ENCODE measurements at regions not wholly inside any gene's neighbourhood (a gene's known extent, or its start where the extent isn't known, plus 50 kb on each side); places are given as distances from the start of the nearest gene placed in this dataset.

- Histone ChIP-seq H3K9me3 (ENCODE audit: control insufficient read depth, insufficient read depth, low read length) (no peaks in the 10 kb centered on the region), H3K36me3 (ENCODE audit: control insufficient read depth, insufficient read depth, low read length) (no peaks in the 10 kb centered on the region), H3K27me3 (ENCODE audit: control insufficient read depth, insufficient read depth, low read length) (no peaks in the 10 kb centered on the region), H3K4me3 (ENCODE audit: low read depth, low read length) (no peak overlapping the region), H3K27ac (ENCODE audit: low read depth, low read length) (no peak overlapping the region), H3K4me1 (ENCODE audit: control insufficient read depth, insufficient read depth, low read length) (peaks cover 19% of the 10 kb centered on the region)
- DNase-seq (ENCODE audit: low read depth in 4 of 6, low spot score in 6 of 6), result no peak
- 56% methylated on average over 11 of the region's 15 CpGs for WGBS (ENCODE audit: insufficient coverage)
Measured at GRCh38 chr3:127394984-127395662, 107.3 kb upstream of the PRR20G start.

DNA sequence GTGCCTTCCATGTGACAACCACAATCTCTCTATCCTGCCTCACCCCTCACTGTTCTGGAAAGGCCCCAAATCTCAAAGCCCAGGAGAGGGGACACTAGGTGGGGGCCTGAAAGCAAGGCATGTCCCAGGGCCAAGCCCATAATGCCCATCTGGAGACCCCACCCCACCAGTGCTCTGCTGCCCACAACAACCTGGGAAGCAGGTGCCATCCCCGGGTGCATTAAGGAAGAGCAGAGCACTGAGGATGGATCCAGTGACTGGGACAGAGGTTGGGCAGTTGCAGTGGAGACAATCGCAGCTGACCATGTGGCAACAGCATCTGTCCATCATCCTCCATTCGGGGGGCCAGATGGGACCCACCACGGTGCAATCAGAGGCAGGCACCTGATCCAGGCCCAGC, 106.2 kb upstream of the PRR20G start:
- Histone ChIP-seq H3K9me3 (ENCODE audit: control insufficient read depth, insufficient read depth, low read length) (no peaks in the 10 kb centered on the region), H3K36me3 (ENCODE audit: control insufficient read depth, insufficient read depth, low read length) (no peaks in the 10 kb centered on the region), H3K27ac (ENCODE audit: low read depth, low read length) (no peak overlapping the region), H3K27me3 (ENCODE audit: control insufficient read depth, insufficient read depth, low read length) (no peaks in the 10 kb centered on the region), H3K4me1 (ENCODE audit: control insufficient read depth, insufficient read depth, low read length) (peaks cover 19% of the 10 kb centered on the region), H3K4me3 (ENCODE audit: low read depth, low read length) (no peak overlapping the region)
- 91% methylated on average over 2 of the region's 4 CpGs for WGBS (ENCODE audit: insufficient coverage)
- no peak for DNase-seq (ENCODE audit: low read depth in 4 of 6, low spot score in 6 of 6)

GRCh38 chr3:127393131-127393820, 105.4 kb upstream of the PRR20G start:
- no peak overlapping the region for H3K27ac ChIP-seq (ENCODE audit: low read depth, low read length)
- WGBS (ENCODE audit: insufficient coverage), result 88% methylated on average over 4 of the region's 5 CpGs
- no peaks in the 10 kb centered on the region for H3K9me3 ChIP-seq (ENCODE audit: control insufficient read depth, insufficient read depth, low read length)
- DNase-seq (ENCODE audit: low read depth in 4 of 6, low spot score in 6 of 6), result no peak
- peaks cover 24% of the 10 kb centered on the region for H3K4me1 ChIP-seq (ENCODE audit: control insufficient read depth, insufficient read depth, low read length)
- H3K36me3 ChIP-seq (ENCODE audit: control insufficient read depth, insufficient read depth, low read length), result no peaks in the 10 kb centered on the region
- no peak overlapping the region for H3K4me3 ChIP-seq (ENCODE audit: low read depth, low read length)
- no peaks in the 10 kb centered on the region for H3K27me3 ChIP-seq (ENCODE audit: control insufficient read depth, insufficient read depth, low read length)

GRCh38 chr3:127392156-127392490, 104.3 kb upstream of the PRR20G start:
- H3K36me3 ChIP-seq (ENCODE audit: control insufficient read depth, insufficient read depth, low read length), result no peaks in the 10 kb centered on the region
- H3K27ac ChIP-seq (ENCODE audit: low read depth, low read length), result no peak overlapping the region
- no peaks in the 10 kb centered on the region for H3K9me3 ChIP-seq (ENCODE audit: control insufficient read depth, insufficient read depth, low read length)
- 48% methylated on average over 5 of the region's 8 CpGs for WGBS (ENCODE audit: insufficient coverage)
- no peak overlapping the region for H3K4me3 ChIP-seq (ENCODE audit: low read depth, low read length)
- H3K27me3 ChIP-seq (ENCODE audit: control insufficient read depth, insufficient read depth, low read length), result no peaks in the 10 kb centered on the region
- DNase-seq (ENCODE audit: low read depth in 4 of 6, low spot score in 6 of 6), result peak in 1 of 6 donors; percentile 80
- H3K4me1 ChIP-seq (ENCODE audit: control insufficient read depth, insufficient read depth, low read length), result peaks cover 26% of the 10 kb centered on the region

- WGBS (ENCODE audit: insufficient coverage), result 83% methylated on average over 14 of the region's 14 CpGs
- H3K27me3 ChIP-seq (ENCODE audit: control insufficient read depth, insufficient read depth, low read length), result no peaks in the 10 kb centered on the region
- no peaks in the 10 kb centered on the region for H3K36me3 ChIP-seq (ENCODE audit: control insufficient read depth, insufficient read depth, low read length)
- peaks cover 26% of the 10 kb centered on the region for H3K4me1 ChIP-seq (ENCODE audit: control insufficient read depth, insufficient read depth, low read length)
- no peak for DNase-seq (ENCODE audit: low read depth in 4 of 6, low spot score in 6 of 6)
- no peaks in the 10 kb centered on the region for H3K9me3 ChIP-seq (ENCODE audit: control insufficient read depth, insufficient read depth, low read length)
- no peak overlapping the region for H3K27ac ChIP-seq (ENCODE audit: low read depth, low read length)
- H3K4me3 ChIP-seq (ENCODE audit: low read depth, low read length), result no peak overlapping the region
Measured at GRCh38 chr3:127391436-127392155, 103.8 kb upstream of the PRR20G start.

- no peaks in the 10 kb centered on the region for H3K27me3 ChIP-seq (ENCODE audit: control insufficient read depth, insufficient read depth, low read length)
- 86% methylated on average over 15 of the region's 15 CpGs for WGBS (ENCODE audit: insufficient coverage)
- no peaks in the 10 kb centered on the region for H3K9me3 ChIP-seq (ENCODE audit: control insufficient read depth, insufficient read depth, low read length)
- H3K27ac ChIP-seq (ENCODE audit: low read depth, low read length), result no peak overlapping the region
- H3K36me3 ChIP-seq (ENCODE audit: control insufficient read depth, insufficient read depth, low read length), result no peaks in the 10 kb centered on the region
- DNase-seq (ENCODE audit: low read depth in 4 of 6, low spot score in 6 of 6), result no peak
- no peak overlapping the region for H3K4me3 ChIP-seq (ENCODE audit: low read depth, low read length)
- peaks cover 21% of the 10 kb centered on the region for H3K4me1 ChIP-seq (ENCODE audit: control insufficient read depth, insufficient read depth, low read length)
Measured at GRCh38 chr3:127390365-127391025, 102.6 kb upstream of the PRR20G start.

DNA sequence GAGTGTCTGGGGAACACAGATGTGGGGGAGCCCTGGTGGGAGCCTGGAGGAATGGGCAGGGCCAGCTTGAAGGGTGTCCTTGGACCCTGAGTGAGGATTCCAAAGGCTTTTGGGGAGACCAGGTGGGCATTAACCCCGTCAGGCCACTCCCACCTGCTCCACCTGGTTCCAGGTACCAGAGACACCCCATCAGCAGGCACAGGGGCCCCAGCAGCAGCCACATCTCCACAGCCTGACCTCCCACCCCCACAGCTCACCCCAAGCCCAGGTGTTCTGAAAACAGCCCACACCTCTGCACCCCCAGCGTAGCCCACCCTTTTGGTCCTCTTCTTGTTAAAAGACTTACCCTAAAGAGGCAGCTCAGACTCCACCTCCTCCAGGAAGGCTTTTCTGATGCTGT, 102.1 kb upstream of the PRR20G start:
- Histone ChIP-seq H3K27ac (ENCODE audit: low read depth, low read length) (no peak overlapping the region), H3K4me3 (ENCODE audit: low read depth, low read length) (no peak overlapping the region), H3K4me1 (ENCODE audit: control insufficient read depth, insufficient read depth, low read length) (peaks cover 21% of the 10 kb centered on the region), H3K27me3 (ENCODE audit: control insufficient read depth, insufficient read depth, low read length) (no peaks in the 10 kb centered on the region), H3K9me3 (ENCODE audit: control insufficient read depth, insufficient read depth, low read length) (no peaks in the 10 kb centered on the region), H3K36me3 (ENCODE audit: control insufficient read depth, insufficient read depth, low read length) (no peaks in the 10 kb centered on the region)
- no peak for DNase-seq (ENCODE audit: low read depth in 4 of 6, low spot score in 6 of 6)
- WGBS (ENCODE audit: insufficient coverage), result 95% methylated on average over 2 of the region's 2 CpGs

GRCh38 chr3:127389420-127389819, 101.6 kb upstream of the PRR20G start:
- WGBS (ENCODE audit: insufficient coverage), result 91% methylated on average over 10 of the region's 10 CpGs
- H3K27me3 ChIP-seq (ENCODE audit: control insufficient read depth, insufficient read depth, low read length), result no peaks in the 10 kb centered on the region
- no peaks in the 10 kb centered on the region for H3K36me3 ChIP-seq (ENCODE audit: control insufficient read depth, insufficient read depth, low read length)
- H3K9me3 ChIP-seq (ENCODE audit: control insufficient read depth, insufficient read depth, low read length), result no peaks in the 10 kb centered on the region
- H3K4me1 ChIP-seq (ENCODE audit: control insufficient read depth, insufficient read depth, low read length), result peaks cover 21% of the 10 kb centered on the region
- H3K27ac ChIP-seq (ENCODE audit: low read depth, low read length), result no peak overlapping the region
- no peak overlapping the region for H3K4me3 ChIP-seq (ENCODE audit: low read depth, low read length)
- no peak for DNase-seq (ENCODE audit: low read depth in 4 of 6, low spot score in 6 of 6)

GRCh38 chr3:127388427-127388826, 100.6 kb upstream of the PRR20G start:
- no peaks in the 10 kb centered on the region for H3K36me3 ChIP-seq (ENCODE audit: control insufficient read depth, insufficient read depth, low read length)
- no peaks in the 10 kb centered on the region for H3K9me3 ChIP-seq (ENCODE audit: control insufficient read depth, insufficient read depth, low read length)
- no peaks in the 10 kb centered on the region for H3K27me3 ChIP-seq (ENCODE audit: control insufficient read depth, insufficient read depth, low read length)
- DNase-seq (ENCODE audit: low read depth in 4 of 6, low spot score in 6 of 6), result no peak
- no peak overlapping the region for H3K4me3 ChIP-seq (ENCODE audit: low read depth, low read length)
- 50% methylated on average over 9 of the region's 9 CpGs for WGBS (ENCODE audit: insufficient coverage)
- H3K4me1 ChIP-seq (ENCODE audit: control insufficient read depth, insufficient read depth, low read length), result peaks cover 21% of the 10 kb centered on the region
- H3K27ac ChIP-seq (ENCODE audit: low read depth, low read length), result no peak overlapping the region
